Transverse colon (tissue), 4 donors: ENCODE measurements at regions not wholly inside any gene's neighbourhood (a gene's known extent, or its start where the extent isn't known, plus 50 kb on each side); places are given as distances from the start of the nearest gene placed in this dataset.

Source experiments
- EP300 ChIP-seq: sonication (generic); formaldehyde crosslinking; IDR thresholded peaks from one replicate; pipeline ENCODE4 v1.6.1; 2017; ENCODE audit warnings: antibody characterized with exemption, low read depth
- POLR2A ChIP-seq: fragments of 450-650 bp; IDR thresholded peaks from one replicate; pipeline ENCODE4 v1.6.1; 2016; ENCODE audit warnings: antibody characterized with exemption, mild to moderate bottlenecking, moderate library complexity
- POLR2AphosphoS5 ChIP-seq, 3 donors: sonication (generic); formaldehyde crosslinking; IDR thresholded peaks; one replicate each; pipeline ENCODE4 v1.6.1; 2016; ENCODE audit warnings: antibody characterized with exemption in 3 of 3
- TF ChIP-seq, protein P1 (sequence below), 5 experiments: fragments of 200-600 bp in 3 of 5; fragments of 450-650 bp in 2 of 5; sonication (generic) in 3 of 5; IDR thresholded peaks; 1 replicate in 2 of 5; 2 replicates in 3 of 5; pipeline ENCODE4 v1.5.1; 2016 to 2017; ENCODE audit warnings: antibody characterized with exemption in 5 of 5, inconsistent platforms in 3 of 5, mild to moderate bottlenecking in 2 of 5, moderate library complexity in 1 of 5

DNA sequence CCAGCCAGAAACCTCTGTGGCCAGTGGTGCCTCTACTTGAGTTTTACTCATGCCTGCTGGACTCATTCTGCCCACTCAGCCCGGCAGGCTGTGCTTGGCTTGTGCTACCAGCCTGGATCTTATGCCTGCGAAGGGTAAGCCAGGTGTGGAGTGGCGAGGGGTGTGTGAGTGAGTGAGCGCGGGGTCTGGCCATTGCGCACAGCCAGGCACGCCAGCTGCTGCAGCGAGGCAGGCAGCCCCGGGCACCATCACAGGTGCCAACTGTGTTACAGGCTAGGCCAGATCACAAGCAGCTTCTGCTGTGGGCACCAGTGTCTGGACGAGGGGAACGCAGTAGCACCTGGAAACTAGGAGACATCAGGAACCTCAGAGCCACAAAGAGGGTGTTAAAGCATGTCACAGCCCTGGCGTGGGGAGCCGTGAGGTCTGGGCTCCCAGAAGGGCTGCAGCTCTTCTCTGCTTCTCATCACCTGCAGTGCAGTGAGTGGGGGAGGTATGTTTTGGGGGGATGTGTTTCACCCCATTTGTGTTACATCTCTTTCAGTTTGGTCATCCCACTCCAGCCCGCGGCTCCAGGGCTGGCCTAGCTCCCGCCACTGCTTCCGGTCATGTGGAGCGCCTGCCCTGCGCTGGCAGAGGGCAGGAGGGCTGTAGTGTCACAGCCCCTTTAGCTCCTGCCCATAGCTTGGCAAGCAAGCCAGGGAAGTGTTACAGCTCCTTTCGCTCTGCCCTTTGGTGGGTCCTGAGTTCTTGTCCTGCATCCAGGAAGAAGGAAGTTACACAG is 379.7 kb upstream of the IMPG1 start:
- TF ChIP-seq, protein P1, sequence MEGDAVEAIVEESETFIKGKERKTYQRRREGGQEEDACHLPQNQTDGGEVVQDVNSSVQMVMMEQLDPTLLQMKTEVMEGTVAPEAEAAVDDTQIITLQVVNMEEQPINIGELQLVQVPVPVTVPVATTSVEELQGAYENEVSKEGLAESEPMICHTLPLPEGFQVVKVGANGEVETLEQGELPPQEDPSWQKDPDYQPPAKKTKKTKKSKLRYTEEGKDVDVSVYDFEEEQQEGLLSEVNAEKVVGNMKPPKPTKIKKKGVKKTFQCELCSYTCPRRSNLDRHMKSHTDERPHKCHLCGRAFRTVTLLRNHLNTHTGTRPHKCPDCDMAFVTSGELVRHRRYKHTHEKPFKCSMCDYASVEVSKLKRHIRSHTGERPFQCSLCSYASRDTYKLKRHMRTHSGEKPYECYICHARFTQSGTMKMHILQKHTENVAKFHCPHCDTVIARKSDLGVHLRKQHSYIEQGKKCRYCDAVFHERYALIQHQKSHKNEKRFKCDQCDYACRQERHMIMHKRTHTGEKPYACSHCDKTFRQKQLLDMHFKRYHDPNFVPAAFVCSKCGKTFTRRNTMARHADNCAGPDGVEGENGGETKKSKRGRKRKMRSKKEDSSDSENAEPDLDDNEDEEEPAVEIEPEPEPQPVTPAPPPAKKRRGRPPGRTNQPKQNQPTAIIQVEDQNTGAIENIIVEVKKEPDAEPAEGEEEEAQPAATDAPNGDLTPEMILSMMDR (IDR thresholded peaks at IDR 0.05): no peak
- TF ChIP-seq POLR2AphosphoS5 (IDR thresholded peaks at IDR 0.05): no peak
- TF ChIP-seq EP300: no peak
- TF ChIP-seq POLR2A: no peak
